ENCODE measurements at regions not wholly inside any gene's neighbourhood (a gene's known extent, or its start where the extent isn't known, plus 50 kb on each side); places are given as distances from the start of the nearest gene placed in this dataset.

- DNase-seq (ENCODE audit: extremely low read depth in 1 of 11, low read depth in 9 of 11, low spot score in 4 of 11), result no peak
These were observed 421.4 kb upstream of the CPXCR1 start for GRCh38 chrX:88325634-88326033.

- no peak for DNase-seq (ENCODE audit: extremely low read depth in 1 of 11, low read depth in 9 of 11, low spot score in 4 of 11)
These were observed 391.8 kb upstream of the CPXCR1 start for GRCh38 chrX:88355252-88355651.

- DNase-seq (ENCODE audit: extremely low read depth in 1 of 11, low read depth in 9 of 11, low spot score in 4 of 11), result no peak
These were observed 380.7 kb upstream of the CPXCR1 start for GRCh38 chrX:88366314-88366713.

DNA sequence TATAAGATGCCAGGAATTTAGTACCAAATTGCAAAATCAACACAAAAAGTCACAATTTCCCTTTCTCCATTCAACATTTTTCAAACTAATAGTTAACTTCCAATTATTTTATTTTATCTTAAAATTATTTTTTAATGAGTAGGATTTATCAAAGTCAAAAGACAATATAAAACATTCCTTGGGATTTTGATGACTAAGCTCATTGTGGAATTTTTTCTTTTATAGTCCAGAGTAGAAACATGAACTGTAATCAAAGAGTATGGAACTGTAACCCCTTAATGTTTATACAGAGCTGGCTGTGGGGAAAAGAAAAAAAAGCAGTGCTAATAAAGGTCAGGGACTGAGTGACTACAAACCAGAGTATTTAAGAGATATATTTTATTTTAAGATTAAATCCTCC, 368.6 kb upstream of the CPXCR1 start:
- no peak for DNase-seq (ENCODE audit: extremely low read depth in 1 of 11, low read depth in 9 of 11, low spot score in 4 of 11)

DNA sequence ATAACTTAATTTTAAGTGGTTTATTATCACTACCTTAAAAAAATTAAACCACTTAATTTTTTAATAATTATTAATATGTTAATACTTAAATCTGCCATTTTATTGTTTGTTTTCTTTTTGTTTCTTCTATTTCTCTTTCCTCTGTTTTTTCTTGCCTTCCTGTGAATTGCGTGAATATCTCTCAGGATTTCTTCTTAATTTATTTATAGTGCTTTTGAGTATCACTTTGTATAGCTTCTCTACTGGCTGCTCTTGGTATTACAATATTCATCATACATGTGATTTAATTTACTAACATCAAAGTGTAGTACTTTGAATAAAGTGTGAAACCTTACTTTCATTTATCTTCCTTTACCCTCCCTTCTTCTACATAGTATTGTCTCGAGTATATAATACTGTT, 349.5 kb upstream of the CPXCR1 start:
- DNase-seq (ENCODE audit: extremely low read depth in 1 of 11, low read depth in 9 of 11, low spot score in 4 of 11), result no peak

GRCh38 chrX:88416002-88416401, 331.0 kb upstream of the CPXCR1 start:
- DNase-seq (ENCODE audit: extremely low read depth in 1 of 11, low read depth in 9 of 11, low spot score in 4 of 11), result no peak

GRCh38 chrX:88416965-88417364, 330.1 kb upstream of the CPXCR1 start:
- no peak for DNase-seq (ENCODE audit: extremely low read depth in 1 of 11, low read depth in 9 of 11, low spot score in 4 of 11)

GRCh38 chrX:88424071-88424470, 323.0 kb upstream of the CPXCR1 start:
- DNase-seq (ENCODE audit: extremely low read depth in 1 of 11, low read depth in 9 of 11, low spot score in 4 of 11), result no peak

DNA sequence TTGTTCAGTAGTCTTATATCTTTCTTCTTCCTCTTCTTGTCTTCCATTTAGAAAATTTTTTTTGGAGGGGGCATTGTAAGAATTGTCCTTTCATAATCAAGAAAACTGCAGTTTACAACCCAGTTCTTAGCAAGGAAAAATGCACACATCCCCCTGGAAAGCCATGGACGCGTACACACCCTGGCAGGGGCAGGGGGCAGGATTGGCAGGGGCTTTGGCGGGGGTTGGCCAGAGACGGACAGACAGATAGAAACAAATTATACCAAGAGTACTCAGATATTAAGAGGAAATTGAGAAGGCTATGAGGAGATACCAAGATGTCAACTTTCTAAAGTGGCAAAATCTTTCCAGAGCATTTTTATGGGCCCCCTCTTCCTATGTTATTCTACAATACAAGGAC, 322.5 kb upstream of the CPXCR1 start:
- DNase-seq (ENCODE audit: extremely low read depth in 1 of 11, low read depth in 9 of 11, low spot score in 4 of 11), result no peak

- peak in 3 of 11 donors; percentile 1 to 8 (median 3) for DNase-seq (ENCODE audit: extremely low read depth in 1 of 11, low read depth in 9 of 11, low spot score in 4 of 11)
These were observed 321.3 kb upstream of the CPXCR1 start for GRCh38 chrX:88425739-88426138.

GRCh38 chrX:88437563-88437962, 309.5 kb upstream of the CPXCR1 start:
- no peak for DNase-seq (ENCODE audit: extremely low read depth in 1 of 11, low read depth in 9 of 11, low spot score in 4 of 11)

DNA sequence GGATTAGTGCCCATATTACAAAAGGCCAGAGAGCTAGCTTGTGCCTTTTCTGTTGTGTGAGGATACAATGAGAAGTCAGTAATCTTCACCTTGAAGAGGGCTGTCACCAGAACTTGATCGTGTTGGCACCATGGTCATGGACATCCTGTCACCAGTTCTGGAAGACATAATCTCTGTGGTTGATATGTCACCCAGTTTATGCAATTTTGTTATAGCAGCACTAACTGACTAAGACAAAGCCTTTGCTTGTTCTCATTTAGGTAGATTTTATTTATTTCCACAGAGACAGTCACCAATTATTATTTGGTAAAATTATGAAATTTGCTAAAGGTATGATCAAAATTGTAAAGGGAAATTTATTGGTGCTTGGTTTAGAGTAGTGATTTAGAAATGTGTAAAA, 308.8 kb upstream of the CPXCR1 start:
- no peak for DNase-seq (ENCODE audit: extremely low read depth in 1 of 11, low read depth in 9 of 11, low spot score in 4 of 11)

GRCh38 chrX:88439935-88440334, 307.1 kb upstream of the CPXCR1 start:
- no peak for DNase-seq (ENCODE audit: extremely low read depth in 1 of 11, low read depth in 9 of 11, low spot score in 4 of 11)
